Natural killer cell (primary cell): ENCODE measurements at regions not wholly inside any gene's neighbourhood (a gene's known extent, or its start where the extent isn't known, plus 50 kb on each side); places are given as distances from the start of the nearest gene placed in this dataset.
"Not testable (repeated sequence)": the region's sequence is repeated elsewhere in the genome, so short reads cannot be mapped to it uniquely, and the experiment has no call there.

Experiments used
- ATAC-seq, 3 donors: fragments of 150-1000 bp in 2 of 3; fragments of 200-7000 bp in 1 of 3; cut with Tn5 transposase; 1 replicate in 1 of 3; 2 replicates in 2 of 3; pipeline ENCODE4 v1.10.0; 2021; ENCODE audit warnings: mild to moderate bottlenecking in 2 of 3, moderate library complexity in 2 of 3
- DNase-seq, 2 donors: peaks; one replicate each; pipeline versions ENCODE4 v3.0.0 to v3.0.0-alpha.2; 2013 to 2021; ENCODE audit warnings: mixed read lengths in 1 of 2
- H3K27ac ChIP-seq: one replicate; pipeline ENCODE4 v1.5.1; 2013; ENCODE audit warnings: mild to moderate bottlenecking, low read length
- H3K27me3 ChIP-seq: one replicate; pipeline ENCODE4 v1.6.1; 2013; ENCODE audit warnings: low read length; ENCODE audit not compliant: control insufficient read depth, insufficient read depth
- H3K36me3 ChIP-seq: one replicate; pipeline ENCODE4 v1.6.1; 2013; ENCODE audit warnings: low read length; ENCODE audit not compliant: control insufficient read depth, insufficient read depth
- H3K4me1 ChIP-seq: one replicate; pipeline ENCODE4 v1.6.1; 2013; ENCODE audit warnings: low read length; ENCODE audit not compliant: control insufficient read depth, insufficient read depth
- H3K4me3 ChIP-seq: one replicate; pipeline ENCODE4 v1.5.1; 2013; ENCODE audit warnings: low read length
- H3K9me3 ChIP-seq: one replicate; pipeline ENCODE4 v1.6.1; 2013; ENCODE audit warnings: low read length; ENCODE audit not compliant: control insufficient read depth, insufficient read depth
- H3K27ac Mint-ChIP-seq, 2 donors: one replicate each; pipeline ENCODE4 v1.8.0; 2022; ENCODE audit warnings: mild to moderate bottlenecking in 2 of 2, mixed read lengths in 2 of 2, moderate library complexity in 1 of 2
- H3K27me3 Mint-ChIP-seq, 2 donors: one replicate each; pipeline ENCODE4 v1.8.0; 2022; ENCODE audit warnings: low read depth in 2 of 2, mixed read lengths in 2 of 2
- H3K36me3 Mint-ChIP-seq: one replicate; pipeline ENCODE4 v1.8.0; 2022; ENCODE audit warnings: mixed read lengths
- H3K4me1 Mint-ChIP-seq, 2 donors: one replicate each; pipeline ENCODE4 v1.8.0; 2022; ENCODE audit warnings: mixed read lengths in 2 of 2
- H3K4me3 Mint-ChIP-seq: one replicate; pipeline ENCODE4 v1.8.0; 2022; ENCODE audit warnings: mild to moderate bottlenecking, moderate library complexity, mixed read lengths
- H3K9me3 Mint-ChIP-seq, 2 donors: one replicate each; pipeline ENCODE4 v1.8.0; 2022; ENCODE audit warnings: mixed read lengths in 2 of 2
- WGBS: methylation state at CpG from one replicate; pipeline ENCODE4 v1.1.7; 2013; ENCODE audit warnings: missing lambda C conversion rate; ENCODE audit not compliant: insufficient coverage; 5-methylcytosine and 5-hydroxymethylcytosine counted together
- intact Hi-C: fragments of 100-400 bp; cut with micrococcal nuclease; formaldehyde crosslinking; loops from one replicate; pipeline ENCODE4 v1.14.2; 2022

- H3K4me3 ChIP-seq, intact Hi-C loops: not testable (repeated sequence)
These were observed 357.3 kb downstream of the ZNF37A start for GRCh38 chr10:38451306-38451967.

More at GRCh38 chr10:38451306-38451967, 357.3 kb downstream of the ZNF37A start:
- not testable (repeated sequence) for H3K36me3 Mint-ChIP-seq, H3K9me3 ChIP-seq, H3K27me3 ChIP-seq, H3K27me3 Mint-ChIP-seq, H3K4me3 Mint-ChIP-seq, H3K36me3 ChIP-seq, H3K4me1 ChIP-seq, ATAC-seq, H3K4me1 Mint-ChIP-seq, H3K27ac Mint-ChIP-seq, H3K27ac ChIP-seq, DNase-seq, H3K9me3 Mint-ChIP-seq
- WGBS: 95% methylated on average over 23 of the region's 28 CpGs
